ENCODE measurements at regions not wholly inside any gene's neighbourhood (a gene's known extent, or its start where the extent isn't known, plus 50 kb on each side); places are given as distances from the start of the nearest gene placed in this dataset.
"Not testable (repeated sequence)": the region's sequence is repeated elsewhere in the genome, so short reads cannot be mapped to it uniquely, and the experiment has no call there.

GRCh38 chr5:106258591-106259125, 1412.1 kb downstream of the EFNA5 start:
- DNase-seq (ENCODE audit: low spot score), result no peak
- TF ChIP-seq CTCF (IDR thresholded peaks at IDR 0.05; ENCODE audit: extremely low read depth, missing control alignments), result no peak

- no peak for TF ChIP-seq CTCF (IDR thresholded peaks at IDR 0.05; ENCODE audit: extremely low read depth, missing control alignments)
Observed at GRCh38 chr5:106254784-106255183, 1416.0 kb downstream of the EFNA5 start.

GRCh38 chr5:106246044-106246745, 1424.5 kb downstream of the EFNA5 start:
- not testable (repeated sequence) for DNase-seq (ENCODE audit: low spot score)

More at GRCh38 chr5:106254784-106255183, 1416.0 kb downstream of the EFNA5 start:
- DNase-seq (ENCODE audit: low spot score), result no peak

GRCh38 chr5:106241409-106241808, 1429.3 kb downstream of the EFNA5 start:
- no peak for TF ChIP-seq CTCF (IDR thresholded peaks at IDR 0.05; ENCODE audit: extremely low read depth, missing control alignments)
- no peak for DNase-seq (ENCODE audit: low spot score)

GRCh38 chr5:106205916-106206571, 1464.7 kb downstream of the EFNA5 start:
- no peak for DNase-seq (ENCODE audit: low spot score)
- no peak for TF ChIP-seq CTCF (IDR thresholded peaks at IDR 0.05; ENCODE audit: extremely low read depth, missing control alignments)

GRCh38 chr5:106202035-106202434, 1468.7 kb downstream of the EFNA5 start:
- TF ChIP-seq CTCF (IDR thresholded peaks at IDR 0.05; ENCODE audit: extremely low read depth, missing control alignments), result no peak
- DNase-seq (ENCODE audit: low spot score), result no peak

- no peak for DNase-seq (ENCODE audit: low spot score)
- TF ChIP-seq CTCF (IDR thresholded peaks at IDR 0.05; ENCODE audit: extremely low read depth, missing control alignments), result no peak
Observed at GRCh38 chr5:106200971-106201370, 1469.8 kb downstream of the EFNA5 start.
